ENCODE measurements at regions not wholly inside any gene's neighbourhood (a gene's known extent, or its start where the extent isn't known, plus 50 kb on each side); places are given as distances from the start of the nearest gene placed in this dataset.
A peak's percentile ranks its signal among the peaks of the same experiment; 100 is the strongest.

GRCh38 chr20:6698056-6698455 is 69.4 kb upstream of the BMP2 start:
- Histone ChIP-seq H3K79me2 (ENCODE audit: control insufficient read depth in 1 of 2, insufficient read depth in 2 of 2, low read length in 2 of 2) (no peaks in the 10 kb centered on the region), H3K56ac (replicated peaks; ENCODE audit: insufficient read length, low read depth, low read length) (no peak overlapping the region), H3K4me1 (replicated peaks in 1 of 4; ENCODE audit: control insufficient read depth in 3 of 4, insufficient read depth in 4 of 4, low read length in 3 of 4) (peaks cover 0 to 4% (median 2%) of the 10 kb centered on the region in 4 experiments; a peak in 4 of 7 replicates), H3K4me2 (ENCODE audit: insufficient read depth in 1 of 2, low read depth in 2 of 2, low read length in 2 of 2) (no peak overlapping the region; a peak in 2 of 4 replicates), H2BK20ac (ENCODE audit: low read length) (no peak overlapping the region), H2AFZ (ENCODE audit: low read length) (no peak overlapping the region), H3K27ac (ENCODE audit: low read depth, low read length) (no peak overlapping the region), H3K23ac (ENCODE audit: insufficient read length) (no peak overlapping the region), H2BK12ac (ENCODE audit: low read depth, low read length) (peak overlapping the region; percentile 72; the same call in 1 of the 2 replicates), H3K27me3 (replicated peaks in 1 of 4; ENCODE audit: control insufficient read depth in 3 of 4, extremely low read depth in 1 of 4, insufficient read depth in 3 of 4, low read length in 3 of 4) (peaks cover 0 to 2% (median 0%) of the 10 kb centered on the region in 4 experiments; a peak in 1 of 7 replicates), H3K4me3 (ENCODE audit: extremely low read depth in 1 of 4, insufficient read depth in 2 of 4, low read depth in 3 of 4, low read length in 4 of 4) (no peak overlapping the region), H3K14ac (ENCODE audit: insufficient read length) (no peak overlapping the region), H2BK120ac (replicated peaks; ENCODE audit: low read depth, low read length) (no peak overlapping the region), H3K9me3 (ENCODE audit: insufficient read depth in 2 of 2, low read depth in 1 of 2, low read length in 1 of 2) (no peaks in the 10 kb centered on the region), H3K23me2 (ENCODE audit: low read depth, low read length) (no peaks in the 10 kb centered on the region), H2AK5ac (ENCODE audit: low read depth, low read length) (no peak overlapping the region), H3K9ac (replicated peaks in 1 of 4; ENCODE audit: extremely low read depth in 1 of 4, low read depth in 3 of 4, low read length in 3 of 4) (no peak overlapping the region), H4K91ac (replicated peaks; ENCODE audit: insufficient read length, low read length) (no peak overlapping the region), H4K5ac (ENCODE audit: insufficient read length, low read depth, low read length) (no peak overlapping the region), H3K4ac (replicated peaks; ENCODE audit: insufficient read length, low read depth, low read length) (no peak overlapping the region), H4K8ac (ENCODE audit: extremely low read depth, insufficient read depth, low read length) (no peak overlapping the region), H3K36me3 (ENCODE audit: control insufficient read depth in 2 of 4, insufficient read depth in 4 of 4, low read length in 3 of 4) (no peaks in the 10 kb centered on the region), H2BK15ac (ENCODE audit: low read length) (no peak overlapping the region), H2BK5ac (ENCODE audit: low read depth, low read length) (no peak overlapping the region; the same call in 1 of the 2 replicates), H3K18ac (ENCODE audit: extremely low read depth, low read length) (no peak overlapping the region), H3K79me1 (ENCODE audit: low read depth, low read length) (no peaks in the 10 kb centered on the region), H4K20me1 (replicated peaks in 1 of 2; ENCODE audit: control insufficient read depth in 1 of 2, insufficient read depth in 2 of 2, low read length in 2 of 2) (no peaks in the 10 kb centered on the region)
- FAIRE-seq (no peak), DNase-seq (ENCODE audit: low read depth in 1 of 2, low spot score in 2 of 2) (peak in 1 of 2 experiments; percentile 43)
- CTCF ChIA-PET (ENCODE audit: partially characterized antibody): interaction anchor here (1.2 kb wide), 2 partner anchors 10 to 18 kb away, joined by 3 to 8 read pairs; no protein-coding TSS in a partner anchor
- POLR2A ChIA-PET (ENCODE audit: partially characterized antibody): no interaction called here
- WGBS, 2 experiments (ENCODE audit: extremely low coverage in 1 of 2, insufficient coverage in 1 of 2, insufficient read length in 1 of 2, insufficient replicate concordance in 2 of 2, low coverage in 1 of 2, low lambda C conversion rate in 2 of 2, missing lambda C conversion rate in 1 of 2): 68% methylated on average over 6 of the region's 6 CpGs; no CpG with 5 or more reads in 1 of the 2 experiments
- TF ChIP-seq TCF12 (IDR thresholded peaks at IDR 0.05; ENCODE audit: low read depth, low read length) (peak; percentile 83), BACH1 (IDR thresholded peaks at IDR 0.05; ENCODE audit: low read length) (no peak), CEBPB (IDR thresholded peaks at IDR 0.05; ENCODE audit: low read depth, low read length) (no peak), BCL11A (IDR thresholded peaks at IDR 0.05; ENCODE audit: low read depth in 2 of 2, low read length in 2 of 2) (no peak), JUN (IDR thresholded peaks at IDR 0.05; ENCODE audit: low read depth, low read length) (0 out of 2 replicates have a peak, but pooled peaks have one; percentile 49), CTBP2 (IDR thresholded peaks at IDR 0.05; ENCODE audit: borderline replicate concordance, insufficient read depth, insufficient read length, low read length) (peak; percentile 58), EZH2 (IDR thresholded peaks at IDR 0.05; ENCODE audit: low read depth, low read length, severe bottlenecking) (no peak), USF2 (IDR thresholded peaks at IDR 0.05; ENCODE audit: low read length) (no peak), ATF2 (IDR thresholded peaks at IDR 0.05; ENCODE audit: low read length) (no peak), SP2 (IDR thresholded peaks at IDR 0.05; ENCODE audit: low read length) (no peak), BRCA1 (IDR thresholded peaks at IDR 0.05; ENCODE audit: low read depth, low read length) (no peak), NRF1 (IDR thresholded peaks at IDR 0.05; ENCODE audit: low read depth, low read length) (no peak)
